ENCODE measurements at regions not wholly inside any gene's neighbourhood (a gene's known extent, or its start where the extent isn't known, plus 50 kb on each side); places are given as distances from the start of the nearest gene placed in this dataset.

DNA sequence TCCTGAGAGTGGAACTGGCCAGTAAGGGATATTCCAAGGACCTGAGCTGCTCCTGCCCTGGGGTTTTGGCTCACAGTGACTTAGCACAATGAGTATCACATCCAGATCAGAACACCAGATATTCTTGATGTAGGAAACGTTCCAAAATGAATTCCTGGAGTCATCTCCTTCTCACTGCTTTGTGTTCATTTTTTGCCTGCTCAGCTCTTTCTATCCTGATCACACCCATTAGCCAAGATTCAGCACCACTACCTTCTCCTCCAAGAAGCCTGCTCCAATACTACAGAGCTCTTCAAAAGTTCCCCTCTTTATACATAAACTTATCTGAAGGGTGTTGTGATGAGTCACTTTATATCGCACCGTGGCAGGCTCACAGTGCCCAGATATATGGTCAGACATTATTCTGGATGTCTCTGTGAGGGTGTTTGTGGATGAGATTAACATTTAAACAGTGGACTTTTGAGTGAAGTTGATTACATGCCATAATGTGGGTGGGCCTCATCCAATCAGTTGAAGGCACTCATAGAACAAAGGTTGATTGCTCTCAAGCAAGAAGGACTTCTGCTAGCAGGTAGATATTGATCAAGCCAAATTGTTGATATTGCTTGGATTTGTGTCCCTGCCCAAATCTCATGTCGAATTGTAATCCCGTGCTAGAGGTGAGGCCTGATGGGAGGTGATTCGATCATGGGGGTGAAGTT, 1155.2 kb upstream of the AUTS2 start:
- peaks cover 0 to 2% (median 0%) of the 10 kb centered on the region in 4 donors for H3K9me3 ChIP-seq (ENCODE audit: control insufficient read depth in 4 of 4, low read length in 3 of 4)
- H3K36me3 ChIP-seq (ENCODE audit: control insufficient read depth in 4 of 4, insufficient read depth in 3 of 4, low read depth in 1 of 4, low read length in 3 of 4), result no peaks in the 10 kb centered on the region
- no peak for DNase-seq (ENCODE audit: low spot score)
- WGBS, result 83% methylated on average over 6 of the region's 6 CpGs
- no peak overlapping the region for H3K4me3 ChIP-seq (ENCODE audit: low read depth in 1 of 3, low read length in 3 of 3)
- H3K27me3 ChIP-seq (ENCODE audit: control insufficient read depth in 4 of 4, insufficient read depth in 4 of 4, low read length in 3 of 4), result no peaks in the 10 kb centered on the region
- TF ChIP-seq ZBTB33 (IDR thresholded peaks at IDR 0.05) (no peak), TAF1 (conservative IDR thresholded peaks at IDR 0.05) (no peak), FOXA1 (IDR thresholded peaks at IDR 0.05) (no peak), RAD21 (IDR thresholded peaks at IDR 0.05) (no peak), JUND (IDR thresholded peaks at IDR 0.05) (no peak), HNF4A (conservative IDR thresholded peaks at IDR 0.05) (no peak), CTCF (IDR thresholded peaks at IDR 0.05; ENCODE audit: low read depth, low read length, missing input control) (no peak), EGR1 (IDR thresholded peaks at IDR 0.05; ENCODE audit: low read depth in 2 of 2) (no peak), HNF4G (IDR thresholded peaks at IDR 0.05) (no peak), GABPA (IDR thresholded peaks at IDR 0.05 in 1 of 2, conservative IDR thresholded peaks at IDR 0.05 in 1 of 2) (no peak), ATF3 (IDR thresholded peaks at IDR 0.05) (no peak), YY1 (IDR thresholded peaks at IDR 0.05) (no peak), RXRA (IDR thresholded peaks at IDR 0.05) (no peak), NR2F2 (IDR thresholded peaks at IDR 0.05) (no peak), FOXA2 (IDR thresholded peaks at IDR 0.05) (no peak), SP1 (IDR thresholded peaks at IDR 0.05) (no peak)
- TF ChIP-seq, protein P1, sequence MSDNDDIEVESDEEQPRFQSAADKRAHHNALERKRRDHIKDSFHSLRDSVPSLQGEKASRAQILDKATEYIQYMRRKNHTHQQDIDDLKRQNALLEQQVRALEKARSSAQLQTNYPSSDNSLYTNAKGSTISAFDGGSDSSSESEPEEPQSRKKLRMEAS (IDR thresholded peaks at IDR 0.05), result no peak
- H3K4me1 ChIP-seq (ENCODE audit: control insufficient read depth in 4 of 4, insufficient read depth in 4 of 4, low read length in 3 of 4), result no peaks in the 10 kb centered on the region
- no peak overlapping the region for H3K27ac ChIP-seq (ENCODE audit: low read depth in 1 of 2, low read length in 2 of 2)
- no peak overlapping the region for H3K9ac ChIP-seq (ENCODE audit: low read depth in 1 of 2, low read length in 2 of 2)

DNA sequence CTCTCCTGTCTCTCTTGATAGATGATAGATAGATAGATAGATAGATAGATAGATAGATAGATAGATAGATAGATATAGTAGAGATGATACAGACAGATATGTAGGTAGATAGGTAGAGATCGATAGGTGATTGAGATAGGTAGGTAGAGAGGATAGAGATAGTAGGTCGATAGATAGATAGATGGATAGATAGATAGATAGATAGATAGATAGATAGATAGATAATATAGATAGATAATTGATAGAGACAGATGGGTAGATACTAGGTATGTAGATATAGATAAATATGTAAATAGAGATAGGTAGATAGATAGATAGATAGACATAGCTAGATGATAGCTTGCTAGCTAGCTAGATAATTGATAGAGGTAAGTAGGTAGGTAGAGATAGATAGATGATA, 1154.2 kb upstream of the AUTS2 start:
- Histone ChIP-seq H3K27me3 (ENCODE audit: control insufficient read depth in 4 of 4, insufficient read depth in 4 of 4, low read length in 3 of 4) (no peaks in the 10 kb centered on the region), H3K9me3 (ENCODE audit: control insufficient read depth in 4 of 4, low read length in 3 of 4) (peaks cover 0 to 4% (median under 1%) of the 10 kb centered on the region in 4 donors), H3K4me1 (ENCODE audit: control insufficient read depth in 4 of 4, insufficient read depth in 4 of 4, low read length in 3 of 4) (no peaks in the 10 kb centered on the region), H3K36me3 (ENCODE audit: control insufficient read depth in 4 of 4, insufficient read depth in 3 of 4, low read depth in 1 of 4, low read length in 3 of 4) (no peaks in the 10 kb centered on the region), H3K9ac (ENCODE audit: low read depth in 1 of 2, low read length in 2 of 2) (no peak overlapping the region), H3K4me3 (ENCODE audit: low read depth in 1 of 3, low read length in 3 of 3) (no peak overlapping the region), H3K27ac (ENCODE audit: low read depth in 1 of 2, low read length in 2 of 2) (no peak overlapping the region)
- TF ChIP-seq CTCF (IDR thresholded peaks at IDR 0.05; ENCODE audit: low read depth, low read length, missing input control), result no peak
- no peak for TF ChIP-seq ZBTB33 (IDR thresholded peaks at IDR 0.05)
- TF ChIP-seq REST (IDR thresholded peaks at IDR 0.05), result no peak
- DNase-seq (ENCODE audit: low spot score), result no peak
- 72% methylated on average over 2 of the region's 2 CpGs for WGBS
